Muscle of back (tissue), 3 donors: ENCODE measurements at regions not wholly inside any gene's neighbourhood (a gene's known extent, or its start where the extent isn't known, plus 50 kb on each side); places are given as distances from the start of the nearest gene placed in this dataset.
"Not testable (repeated sequence)": the region's sequence is repeated elsewhere in the genome, so short reads cannot be mapped to it uniquely, and the experiment has no call there.

Source experiments
- DNase-seq, 3 donors: peaks; one replicate each; pipeline versions ENCODE4 v3.0.0 to v3.0.0-alpha.2; 2013

DNA sequence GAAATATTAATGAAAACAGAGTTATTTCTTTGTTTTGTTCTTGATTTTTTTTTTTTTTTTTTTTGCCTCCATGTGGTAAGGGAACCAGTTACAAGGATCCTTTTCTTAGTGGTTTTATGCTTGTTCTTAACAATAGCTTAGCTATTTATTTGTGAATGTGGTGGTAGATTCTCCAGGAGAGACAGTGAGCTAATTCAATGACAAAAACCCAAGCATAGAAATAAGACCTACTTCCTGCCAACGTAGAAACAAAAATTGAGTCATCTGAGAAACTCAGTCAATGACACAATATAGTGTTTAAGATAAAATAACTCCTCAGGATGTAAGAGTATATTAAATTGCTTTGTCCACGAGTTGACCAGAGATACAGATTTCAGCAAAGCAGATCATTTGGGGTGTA is 863.8 kb upstream of the PABPC4L start:
- DNase-seq: no peak

GRCh38 chr4:135050086-135050717 is 848.6 kb upstream of the PABPC4L start:
- peak in 1 of 3 donors; percentile 2 for DNase-seq

- DNase-seq: no peak
These were observed 831.1 kb upstream of the PABPC4L start for GRCh38 chr4:135032670-135033069.

DNA sequence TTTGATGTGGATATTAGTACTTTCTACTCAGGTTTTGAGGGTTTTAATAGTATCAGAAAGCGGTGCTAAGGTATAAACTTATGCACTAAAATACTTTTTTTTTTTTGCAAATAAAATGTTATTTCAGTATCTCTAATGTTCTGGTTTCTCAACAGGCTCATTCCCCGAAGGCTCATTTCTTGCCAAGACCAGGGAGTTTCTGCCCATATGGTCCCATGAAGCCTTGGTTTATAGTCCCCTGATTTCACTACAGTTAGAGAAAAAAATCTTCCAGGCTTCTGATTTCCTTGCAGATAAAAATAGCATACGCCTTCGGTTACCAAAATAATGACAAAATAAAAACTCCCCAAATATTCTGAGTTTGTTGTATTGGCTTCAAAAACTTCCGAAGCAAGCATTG is 814.2 kb upstream of the PABPC4L start:
- DNase-seq: no peak

GRCh38 chr4:135007400-135007799 is 805.8 kb upstream of the PABPC4L start:
- DNase-seq: no peak

GRCh38 chr4:134999169-134999568 is 797.6 kb upstream of the PABPC4L start:
- no peak for DNase-seq

DNA sequence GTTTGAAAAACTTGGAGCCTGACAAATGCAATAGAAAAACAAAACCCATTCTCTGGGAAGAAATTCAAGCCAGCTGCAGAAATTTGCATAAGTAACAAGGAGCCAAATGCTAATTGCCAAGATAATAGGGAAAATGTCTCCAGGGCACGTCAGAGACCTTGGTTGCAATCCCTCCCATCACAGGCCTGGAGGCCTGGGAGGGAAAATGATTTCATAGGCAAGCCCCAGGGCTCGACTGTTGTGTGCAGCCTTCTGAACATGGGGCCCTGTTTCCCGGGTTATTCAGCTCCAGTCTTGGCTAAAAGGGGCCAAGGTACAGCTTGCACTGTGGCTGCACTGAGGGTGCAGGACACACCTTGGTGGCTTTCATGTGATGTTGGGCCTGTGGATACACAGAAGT is 760.4 kb upstream of the PABPC4L start:
- no peak for DNase-seq

DNA sequence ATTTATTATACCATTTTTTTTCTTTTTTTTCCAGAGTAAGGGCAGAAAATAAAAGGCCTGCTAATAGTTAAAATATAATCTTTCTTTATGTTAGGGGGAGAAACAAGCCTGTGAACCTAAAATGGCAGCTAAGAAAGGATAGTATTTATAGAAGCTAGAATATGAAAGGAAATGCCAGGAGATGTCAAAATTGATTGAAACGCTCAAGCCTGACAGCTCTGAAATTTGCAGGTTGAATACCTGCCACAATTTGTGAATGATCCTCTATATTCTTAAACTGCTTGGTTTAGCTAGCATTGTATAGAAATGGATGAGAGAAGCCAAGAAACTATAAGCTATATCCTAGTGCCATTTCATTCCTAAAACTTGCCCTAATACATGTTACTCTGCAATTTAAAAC is 757.3 kb upstream of the PABPC4L start:
- DNase-seq: no peak

- no peak for DNase-seq
These were observed 753.5 kb upstream of the PABPC4L start for GRCh38 chr4:134955059-134955458.

- no peak for DNase-seq
These were observed 751.2 kb upstream of the PABPC4L start for GRCh38 chr4:134952775-134953174.

- DNase-seq: no peak
These were observed 750.7 kb upstream of the PABPC4L start for GRCh38 chr4:134952305-134952704.

GRCh38 chr4:134948110-134948642 is 746.6 kb upstream of the PABPC4L start:
- DNase-seq: no peak

DNA sequence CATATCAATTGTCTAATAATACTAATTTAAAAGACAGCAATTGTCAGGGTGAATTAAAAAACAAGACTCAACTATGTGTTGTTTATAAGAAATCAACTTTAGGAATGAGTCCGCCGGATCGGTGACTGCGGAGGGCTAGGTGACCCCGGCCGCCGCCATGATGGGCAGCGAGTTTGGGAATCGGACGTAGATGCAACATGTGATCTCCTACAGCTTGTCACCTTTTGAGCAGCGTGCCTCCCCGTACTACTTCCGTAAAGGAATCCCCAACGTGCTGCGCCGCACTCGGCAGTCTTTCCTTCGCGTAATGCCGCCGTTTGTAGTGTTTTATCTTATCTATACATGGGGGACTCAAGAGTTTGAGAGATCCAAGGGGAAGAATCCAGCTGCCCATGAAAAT is 742.5 kb upstream of the PABPC4L start:
- no peak for DNase-seq

GRCh38 chr4:134936014-134936413 is 734.4 kb upstream of the PABPC4L start:
- no peak for DNase-seq

- DNase-seq: no peak
These were observed 733.7 kb upstream of the PABPC4L start for GRCh38 chr4:134935320-134935719.

GRCh38 chr4:134934036-134934808 is 732.6 kb upstream of the PABPC4L start:
- no peak for DNase-seq

GRCh38 chr4:134915355-134915754 is 713.8 kb upstream of the PABPC4L start:
- DNase-seq: no peak

GRCh38 chr4:134914250-134914649 is 712.7 kb upstream of the PABPC4L start:
- DNase-seq: not testable (repeated sequence)

- DNase-seq: no peak
These were observed 710.4 kb upstream of the PABPC4L start for GRCh38 chr4:134911941-134912340.

DNA sequence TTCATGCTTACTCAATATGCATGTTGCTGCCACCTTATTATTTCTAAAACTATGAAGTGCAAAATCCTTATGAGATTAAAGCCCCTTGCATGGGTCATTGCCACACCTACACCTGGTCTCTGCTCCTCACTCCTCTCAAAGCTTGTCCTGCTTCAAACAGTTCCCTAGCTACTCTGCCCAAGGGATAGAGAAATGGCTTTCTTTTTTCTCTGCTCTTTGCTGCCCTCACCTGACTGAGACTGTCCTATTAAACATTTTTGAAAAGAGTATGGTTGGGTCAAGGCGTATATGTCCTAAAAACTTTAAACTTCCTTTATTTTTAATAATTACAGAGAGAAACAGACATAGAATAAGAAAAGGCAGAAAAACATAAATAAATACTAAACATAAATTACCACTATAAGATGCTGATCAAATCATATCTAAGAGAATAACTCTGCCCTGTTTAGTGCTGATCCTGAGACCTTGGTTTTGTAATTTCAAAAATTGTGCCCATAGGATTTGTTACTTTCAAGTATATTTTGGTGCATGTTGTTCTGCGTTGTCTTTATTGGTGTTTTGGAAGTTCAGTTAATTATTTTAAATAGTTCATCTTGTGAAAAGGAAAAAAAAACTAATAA is 704.9 kb upstream of the PABPC4L start:
- peak in 2 of 3 donors; percentile 2 to 12 for DNase-seq

- no peak for DNase-seq
These were observed 703.5 kb upstream of the PABPC4L start for GRCh38 chr4:134905061-134905460.

DNA sequence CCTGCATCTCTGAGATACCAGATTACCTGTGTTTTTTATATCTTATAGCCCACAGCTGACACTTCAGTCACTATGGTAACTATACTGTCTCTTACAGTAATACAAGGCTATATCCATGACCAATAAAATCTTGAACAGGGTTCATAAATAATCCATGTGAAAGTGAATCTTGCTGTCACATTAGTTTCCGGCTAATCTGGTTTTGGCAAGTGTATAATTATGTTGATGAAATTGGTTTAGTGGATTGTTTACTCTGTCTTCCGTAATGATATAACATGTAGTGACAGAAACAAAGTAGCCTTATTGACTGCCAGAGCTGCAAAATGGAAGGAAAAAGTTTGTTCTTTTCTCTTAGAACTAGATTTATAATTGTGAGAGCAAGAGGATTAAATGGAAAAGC is 686.6 kb upstream of the PABPC4L start:
- DNase-seq: no peak

DNA sequence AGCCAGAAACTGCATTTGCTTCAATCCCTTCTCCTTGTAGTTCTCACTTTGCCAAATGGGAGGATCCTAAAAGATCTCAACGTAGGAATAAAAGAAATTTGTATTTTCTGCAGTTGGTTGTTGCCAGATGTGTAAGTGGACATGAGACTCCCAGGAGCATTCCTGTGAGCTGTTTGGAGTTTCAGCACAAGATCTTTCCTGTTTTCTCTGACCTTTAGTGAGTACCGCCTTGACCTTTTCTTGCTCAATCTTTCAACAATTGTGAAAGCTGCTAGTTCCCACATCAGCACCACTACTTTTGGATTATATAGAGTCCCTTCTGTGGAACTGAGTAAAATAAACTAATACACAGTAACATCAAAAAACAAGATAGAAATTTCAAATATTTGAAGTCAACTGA is 683.8 kb upstream of the PABPC4L start:
- DNase-seq: no peak
